HG02623 (cell line): ENCODE measurements at regions not wholly inside any gene's neighbourhood (a gene's known extent, or its start where the extent isn't known, plus 50 kb on each side); places are given as distances from the start of the nearest gene placed in this dataset.
A peak's percentile ranks its signal among the peaks of the same experiment; 100 is the strongest.
"Not testable (repeated sequence)": the region's sequence is repeated elsewhere in the genome, so short reads cannot be mapped to it uniquely, and the experiment has no call there.

ENCODE experiments used
- ATAC-seq: cut with Tn5 transposase; IDR thresholded peaks from one replicate; pipeline ENCODE4 v1.9.1; 2021; ENCODE audit warnings: moderate library complexity; ENCODE audit not compliant: unreplicated experiment

DNA sequence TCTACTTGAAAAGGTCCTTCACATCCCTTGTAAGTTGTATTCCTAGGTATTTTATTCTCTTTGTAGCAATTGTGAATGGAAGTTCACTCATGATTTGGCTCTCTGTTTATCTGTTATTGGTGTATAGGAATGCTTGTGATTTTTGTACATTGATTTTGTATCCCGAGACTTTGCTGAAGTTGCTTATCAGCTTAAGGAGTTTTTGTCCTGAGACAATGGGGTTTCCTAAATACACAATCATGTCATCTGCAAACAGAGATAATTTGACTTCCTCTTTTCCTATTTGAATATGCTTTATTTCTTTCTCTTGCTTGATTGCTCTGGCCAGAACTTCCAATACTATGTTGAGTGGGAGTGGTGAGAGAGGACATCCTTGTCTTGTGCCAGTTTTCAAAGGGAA, 69.8 kb upstream of the MYRIP start:
- not testable (repeated sequence) for ATAC-seq

DNA sequence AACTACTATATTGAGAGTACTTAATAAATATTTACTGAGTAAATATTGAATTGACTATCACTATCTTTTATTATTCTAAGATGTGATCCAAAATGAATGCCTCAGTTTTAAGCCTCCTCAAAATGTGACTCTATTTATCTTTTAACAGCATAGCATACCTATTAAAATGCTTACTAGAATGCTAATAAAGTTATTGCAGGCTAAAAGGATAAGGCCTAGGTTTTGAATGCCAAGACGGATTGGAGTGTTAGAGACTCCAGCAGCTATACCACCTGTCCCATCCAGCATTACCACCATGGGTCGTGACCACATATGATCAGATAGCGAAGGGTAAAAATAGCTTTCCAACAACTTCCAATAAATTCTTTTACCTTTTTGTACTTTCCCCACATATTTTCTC, 64.7 kb upstream of the MYRIP start:
- no peak for ATAC-seq

- no peak for ATAC-seq
Measured at GRCh38 chr3:39748002-39748401, 61.4 kb upstream of the MYRIP start.

GRCh38 chr3:39748763-39749162, 60.6 kb upstream of the MYRIP start:
- ATAC-seq = no peak

- no peak for ATAC-seq
Measured at GRCh38 chr3:39750712-39751111, 58.7 kb upstream of the MYRIP start.

DNA sequence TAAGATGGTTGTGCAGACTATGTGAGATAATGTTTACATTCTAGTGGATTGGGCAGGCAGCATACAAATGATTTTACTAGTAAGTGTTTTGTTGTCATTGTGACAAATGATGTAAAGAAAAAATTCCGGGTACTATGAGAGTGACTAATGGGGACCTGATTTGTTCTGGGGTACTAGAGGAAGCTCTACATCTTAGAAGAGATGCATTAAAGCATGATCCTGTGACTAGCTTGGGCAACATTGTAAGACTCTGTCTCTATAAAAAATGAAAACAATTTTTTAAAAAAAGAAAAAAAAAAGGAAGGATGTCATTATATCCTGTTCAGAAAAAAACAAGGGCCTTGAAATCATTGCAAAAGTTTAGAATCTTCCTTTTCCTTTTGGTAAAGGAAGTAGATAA, 58.1 kb upstream of the MYRIP start:
- ATAC-seq = no peak

- no peak for ATAC-seq
Measured at GRCh38 chr3:39752019-39752637, 57.3 kb upstream of the MYRIP start.

- ATAC-seq = no peak
Measured at GRCh38 chr3:39752751-39753150, 56.7 kb upstream of the MYRIP start.

DNA sequence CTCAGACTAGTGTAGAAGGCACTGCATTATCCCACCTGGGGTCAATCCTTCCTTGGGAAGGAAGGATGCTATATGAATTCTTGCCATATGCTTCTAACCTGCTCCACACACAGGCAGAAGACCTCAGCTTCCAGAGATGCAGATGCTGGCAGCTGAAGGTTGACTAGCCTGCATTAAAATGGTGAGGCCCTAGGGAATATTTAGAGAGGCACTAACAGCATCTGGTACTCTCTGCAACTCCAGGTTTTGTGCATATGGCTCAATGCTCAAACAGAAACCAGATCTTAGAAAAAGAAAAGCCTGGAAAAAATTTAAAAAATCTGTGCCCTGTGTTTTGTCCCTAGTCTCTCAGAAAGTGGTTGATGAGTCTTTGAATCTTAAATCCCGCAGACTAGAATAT, 56.0 kb upstream of the MYRIP start:
- ATAC-seq = no peak

GRCh38 chr3:39754549-39754948, 54.9 kb upstream of the MYRIP start:
- peak; percentile 51 for ATAC-seq

DNA sequence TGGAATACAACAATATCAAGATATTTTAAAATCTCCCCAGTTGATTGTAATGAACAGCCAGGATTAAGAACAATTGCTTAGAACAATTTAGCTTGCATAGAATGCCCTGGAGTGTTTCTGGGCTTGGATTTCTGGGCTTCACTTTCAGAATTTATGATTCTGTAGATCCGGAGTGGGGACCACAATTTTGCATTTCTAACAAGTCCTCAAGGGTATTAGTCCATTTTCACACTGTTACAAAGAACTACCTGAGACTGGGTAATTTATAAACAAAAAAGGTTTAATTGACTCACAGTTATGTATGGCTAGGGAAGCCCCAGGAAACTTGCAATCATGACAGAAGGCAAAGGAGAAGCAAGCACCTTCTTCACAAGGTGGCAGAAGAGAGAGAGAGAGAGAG, 54.3 kb upstream of the MYRIP start:
- no peak for ATAC-seq

DNA sequence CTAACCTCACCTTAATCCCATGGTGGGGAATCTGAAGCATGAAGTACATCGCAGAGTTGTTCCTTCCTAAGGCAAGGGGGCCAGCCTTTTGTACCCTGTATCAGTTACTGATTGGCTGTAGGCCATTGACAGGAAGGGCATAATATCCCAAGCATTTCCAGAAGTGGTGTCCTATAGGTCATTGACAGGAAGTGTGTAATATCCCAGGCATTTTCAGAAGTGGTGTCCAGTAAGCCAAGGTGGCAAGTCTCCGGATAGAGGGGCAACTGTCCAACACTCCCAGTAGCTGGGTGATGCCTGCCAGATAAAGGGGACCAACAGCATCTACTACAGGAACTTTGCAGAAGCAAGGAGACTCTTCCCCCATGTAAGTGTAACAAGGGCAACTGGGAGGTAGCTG, 52.1 kb upstream of the MYRIP start:
- ATAC-seq = no peak
